ENCODE measurements at regions not wholly inside any gene's neighbourhood (a gene's known extent, or its start where the extent isn't known, plus 50 kb on each side); places are given as distances from the start of the nearest gene placed in this dataset.

DNA sequence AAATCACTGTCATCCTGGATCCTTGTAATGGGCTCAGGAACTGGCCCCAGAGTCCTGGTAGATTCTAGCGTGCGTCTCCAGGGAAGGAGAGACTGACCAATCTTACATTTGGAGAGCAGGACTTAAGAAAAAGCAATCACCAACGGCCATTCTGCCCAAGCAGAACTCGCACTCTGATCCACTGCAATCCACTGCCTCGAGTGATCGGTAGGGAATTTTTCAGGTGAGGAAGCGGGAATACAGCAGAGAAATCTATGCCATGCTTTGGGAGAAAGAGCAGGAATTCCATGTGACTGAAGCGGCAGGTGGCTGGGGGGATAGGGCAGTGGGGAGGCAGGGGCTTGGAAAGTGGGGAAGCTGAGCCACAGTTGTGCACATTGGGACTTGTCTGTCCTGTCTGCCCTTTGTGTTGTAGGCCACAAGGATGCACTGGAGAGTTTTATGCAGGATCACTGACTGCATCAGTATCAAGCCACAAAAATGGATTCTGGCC lies 143.9 kb upstream of the HS3ST2 start:
- no peak for TF ChIP-seq EZH2 (IDR thresholded peaks at IDR 0.05; ENCODE audit: low read length, missing control alignments)
- TF ChIP-seq, protein P1, sequence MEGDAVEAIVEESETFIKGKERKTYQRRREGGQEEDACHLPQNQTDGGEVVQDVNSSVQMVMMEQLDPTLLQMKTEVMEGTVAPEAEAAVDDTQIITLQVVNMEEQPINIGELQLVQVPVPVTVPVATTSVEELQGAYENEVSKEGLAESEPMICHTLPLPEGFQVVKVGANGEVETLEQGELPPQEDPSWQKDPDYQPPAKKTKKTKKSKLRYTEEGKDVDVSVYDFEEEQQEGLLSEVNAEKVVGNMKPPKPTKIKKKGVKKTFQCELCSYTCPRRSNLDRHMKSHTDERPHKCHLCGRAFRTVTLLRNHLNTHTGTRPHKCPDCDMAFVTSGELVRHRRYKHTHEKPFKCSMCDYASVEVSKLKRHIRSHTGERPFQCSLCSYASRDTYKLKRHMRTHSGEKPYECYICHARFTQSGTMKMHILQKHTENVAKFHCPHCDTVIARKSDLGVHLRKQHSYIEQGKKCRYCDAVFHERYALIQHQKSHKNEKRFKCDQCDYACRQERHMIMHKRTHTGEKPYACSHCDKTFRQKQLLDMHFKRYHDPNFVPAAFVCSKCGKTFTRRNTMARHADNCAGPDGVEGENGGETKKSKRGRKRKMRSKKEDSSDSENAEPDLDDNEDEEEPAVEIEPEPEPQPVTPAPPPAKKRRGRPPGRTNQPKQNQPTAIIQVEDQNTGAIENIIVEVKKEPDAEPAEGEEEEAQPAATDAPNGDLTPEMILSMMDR (conservative IDR thresholded peaks at IDR 0.05 in 1 of 2, IDR thresholded peaks at IDR 0.05 in 1 of 2; ENCODE audit: low read depth in 1 of 2, low read length in 2 of 2): no peak
